ENCODE measurements at regions not wholly inside any gene's neighbourhood (a gene's known extent, or its start where the extent isn't known, plus 50 kb on each side); places are given as distances from the start of the nearest gene placed in this dataset.

DNA sequence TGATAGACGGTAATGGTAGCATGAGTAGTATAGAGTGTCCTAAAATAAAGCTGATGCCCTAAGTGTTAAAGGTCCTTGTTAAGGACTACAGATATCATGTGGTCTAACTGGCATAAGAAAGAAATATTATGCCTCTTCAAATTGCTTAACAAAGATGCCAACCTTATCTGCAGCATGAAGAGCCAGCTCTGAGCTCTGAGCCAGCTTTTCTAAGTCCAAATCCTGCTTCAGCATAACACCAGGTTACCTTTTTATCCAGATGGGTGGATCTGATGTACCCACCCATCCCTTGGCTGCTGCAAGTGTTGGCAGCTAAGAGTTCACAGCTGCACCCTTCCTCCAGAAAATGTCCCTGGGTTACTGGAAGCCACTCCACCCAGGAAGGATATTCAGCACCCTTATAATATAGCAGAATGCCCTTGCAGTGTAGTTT is 83.8 kb downstream of the TENT5A start:
- no peak for TF ChIP-seq CTCF (IDR thresholded peaks at IDR 0.05)
- no peak for TF ChIP-seq ESRRA (CRISPR knock-in tag; IDR thresholded peaks at IDR 0.05; ENCODE audit: borderline replicate concordance)
- no peak for TF ChIP-seq SP1 (CRISPR knock-in tag; conservative IDR thresholded peaks at IDR 0.05)
- no peak for TF ChIP-seq USF2 (CRISPR knock-in tag; IDR thresholded peaks at IDR 0.05)
- TF ChIP-seq ELF4 (CRISPR knock-in tag; IDR thresholded peaks at IDR 0.05; ENCODE audit: low read depth) = no peak
- TF ChIP-seq, protein P1, sequence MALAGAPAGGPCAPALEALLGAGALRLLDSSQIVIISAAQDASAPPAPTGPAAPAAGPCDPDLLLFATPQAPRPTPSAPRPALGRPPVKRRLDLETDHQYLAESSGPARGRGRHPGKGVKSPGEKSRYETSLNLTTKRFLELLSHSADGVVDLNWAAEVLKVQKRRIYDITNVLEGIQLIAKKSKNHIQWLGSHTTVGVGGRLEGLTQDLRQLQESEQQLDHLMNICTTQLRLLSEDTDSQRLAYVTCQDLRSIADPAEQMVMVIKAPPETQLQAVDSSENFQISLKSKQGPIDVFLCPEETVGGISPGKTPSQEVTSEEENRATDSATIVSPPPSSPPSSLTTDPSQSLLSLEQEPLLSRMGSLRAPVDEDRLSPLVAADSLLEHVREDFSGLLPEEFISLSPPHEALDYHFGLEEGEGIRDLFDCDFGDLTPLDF (CRISPR knock-in tag; IDR thresholded peaks at IDR 0.05) = no peak

Measured in WTC11 (cell line).